HCT116 (cell line): ENCODE measurements at regions not wholly inside any gene's neighbourhood (a gene's known extent, or its start where the extent isn't known, plus 50 kb on each side); places are given as distances from the start of the nearest gene placed in this dataset.

Source experiments
- CBX3 ChIP-seq: IDR thresholded peaks from 2 replicates; pipeline ENCODE4 v1.6.1; 2012; ENCODE audit warnings: low read depth
- CTCF ChIP-seq, 3 experiments: fragments of 200-600 bp in 1 of 3; sonication (generic) in 1 of 3; IDR thresholded peaks in 2 of 3; conservative IDR thresholded peaks in 1 of 3; 2 replicates each; pipeline ENCODE4 v1.5.1; 2012 to 2017; ENCODE audit warnings: low read depth in 2 of 3, low read length in 2 of 3, antibody characterized with exemption in 1 of 3, borderline replicate concordance in 1 of 3, control low read depth in 1 of 3, mild to moderate bottlenecking in 1 of 3, mixed read lengths in 1 of 3, mixed run types in 1 of 3, moderate library complexity in 1 of 3; ENCODE audit not compliant: insufficient read depth in 1 of 3
- EZH2 ChIP-seq: fragments of 200-600 bp; sonication (generic); IDR thresholded peaks from 2 replicates; pipeline ENCODE4 v1.6.1; 2017; ENCODE audit warnings: antibody characterized with exemption, mixed run types
- EZH2phosphoT487 ChIP-seq: fragments of 200-600 bp; IDR thresholded peaks from 2 replicates; pipeline ENCODE4 v1.6.1; 2018; ENCODE audit warnings: antibody characterized with exemption, borderline replicate concordance
- JUND ChIP-seq: IDR thresholded peaks from 2 replicates; pipeline ENCODE4 v1.6.1; 2012
- POLR2A ChIP-seq: IDR thresholded peaks from 2 replicates; pipeline ENCODE4 v1.7.0; 2011; ENCODE audit warnings: borderline replicate concordance; ENCODE audit not compliant: insufficient read depth, insufficient read length; ENCODE audit errors: extremely low read depth
- POLR2AphosphoS5 ChIP-seq: IDR thresholded peaks from 2 replicates; pipeline ENCODE4 v1.6.1; 2011; ENCODE audit warnings: mild to moderate bottlenecking, low read depth, low read length, moderate library complexity
- SIN3A ChIP-seq: IDR thresholded peaks from 2 replicates; pipeline ENCODE4 v1.6.1; 2012; ENCODE audit warnings: low read depth
- SRF ChIP-seq: IDR thresholded peaks from 2 replicates; pipeline ENCODE4 v1.6.1; 2012; ENCODE audit warnings: low read depth
- ZFX ChIP-seq: fragments of 450-650 bp; IDR thresholded peaks from 2 replicates; pipeline ENCODE4 v1.6.1; 2017
- ZNF274 ChIP-seq: fragments of 200-500 bp; sonication (Bioruptor generic); IDR thresholded peaks from 2 replicates; pipeline ENCODE4 v1.6.1; 2014; ENCODE audit warnings: mild to moderate bottlenecking, low read depth, low read length, inconsistent platforms

- TF ChIP-seq CTCF (IDR thresholded peaks at IDR 0.05 in 2 of 3, conservative IDR thresholded peaks at IDR 0.05 in 1 of 3; ENCODE audit: borderline replicate concordance in 1 of 3, insufficient read depth in 1 of 3, low read depth in 2 of 3, low read length in 2 of 3) (no peak), POLR2A (no peak), CBX3 (0 out of 2 replicates have a peak, but pooled peaks have one; percentile 20), POLR2AphosphoS5 (no peak), EZH2 (no peak), ZFX (no peak), ZNF274 (no peak), JUND (no peak), SRF (no peak), EZH2phosphoT487 (no peak), SIN3A (no peak)
These were observed 78.4 kb upstream of the ERRFI1 start for GRCh38 chr1:8104278-8105236.
